Smooth muscle cell (in vitro differentiated cells): ENCODE measurements at regions not wholly inside any gene's neighbourhood (a gene's known extent, or its start where the extent isn't known, plus 50 kb on each side); places are given as distances from the start of the nearest gene placed in this dataset.

Experiments
- DNase-seq: peaks from one replicate; lab custom pipeline; 2025; ENCODE audit not compliant: unreplicated experiment; lab: John Stamatoyannopoulos, UW
- H2AFZ ChIP-seq: fragments of 200-600 bp; sonication (generic); 2 replicates; pipeline ENCODE4 v1.6.0; 2016; ENCODE audit warnings: antibody characterized with exemption, low read depth, mild to moderate bottlenecking
- H3F3A ChIP-seq: fragments of 200-600 bp; sonication (generic); 2 replicates; pipeline ENCODE4 v1.6.0; 2017; ENCODE audit warnings: antibody characterized with exemption, low read depth
- H3K27ac ChIP-seq: fragments of 200-600 bp; sonication (generic); 2 replicates; pipeline ENCODE4 v1.5.1; 2016; ENCODE audit warnings: low read depth, mild to moderate bottlenecking
- H3K27me3 ChIP-seq: fragments of 200-600 bp; sonication (generic); 2 replicates; pipeline ENCODE4 v1.6.1; 2016; ENCODE audit warnings: low read depth, mild to moderate bottlenecking
- H3K36me3 ChIP-seq: fragments of 200-600 bp; sonication (generic); 2 replicates; pipeline ENCODE4 v1.5.1; 2016; ENCODE audit warnings: low read depth
- H3K4me1 ChIP-seq: fragments of 200-600 bp; sonication (generic); 2 replicates; pipeline ENCODE4 v1.5.1; 2016; ENCODE audit warnings: low read depth
- H3K4me2 ChIP-seq: fragments of 200-600 bp; sonication (generic); 2 replicates; pipeline ENCODE4 v1.6.0; 2016; ENCODE audit warnings: mild to moderate bottlenecking
- H3K4me3 ChIP-seq: fragments of 200-600 bp; sonication (generic); 2 replicates; pipeline ENCODE4 v1.5.1; 2016; ENCODE audit warnings: mild to moderate bottlenecking
- H3K79me2 ChIP-seq: fragments of 200-600 bp; sonication (generic); 2 replicates; pipeline ENCODE4 v1.6.0; 2016; ENCODE audit warnings: low read depth, mild to moderate bottlenecking
- H3K9ac ChIP-seq: fragments of 200-600 bp; sonication (generic); 2 replicates; pipeline ENCODE4 v1.6.0; 2016; ENCODE audit warnings: low read depth
- H3K9me3 ChIP-seq: fragments of 200-600 bp; sonication (generic); replicated peaks from 2 replicates; pipeline ENCODE4 v1.5.1; 2016; ENCODE audit warnings: low read depth
- H4K20me1 ChIP-seq: fragments of 200-600 bp; sonication (generic); 2 replicates; pipeline ENCODE4 v1.6.0; 2016; ENCODE audit warnings: low read depth
- CTCF ChIP-seq: fragments of 200-600 bp; sonication (generic); IDR thresholded peaks from 2 replicates; pipeline ENCODE4 v1.5.1; 2017; ENCODE audit warnings: borderline replicate concordance, mild to moderate bottlenecking, antibody characterized with exemption; ENCODE audit not compliant: insufficient read depth, poor library complexity, severe bottlenecking
- WGBS: methylation state at CpG from one replicate; pipeline ENCODE4 v1.1.7; 2016; ENCODE audit warnings: low lambda C conversion rate; 5-methylcytosine and 5-hydroxymethylcytosine counted together

GRCh38 chr5:37988454-37989046, 148.7 kb upstream of the GDNF start:
- Histone ChIP-seq H3K9me3 (no peaks in the 10 kb centered on the region), H3K4me1 (no peaks in the 10 kb centered on the region), H3K36me3 (no peaks in the 10 kb centered on the region), H3K27me3 (no peaks in the 10 kb centered on the region), H2AFZ (no peak overlapping the region), H3K9ac (no peak overlapping the region), H3F3A (no peaks in the 10 kb centered on the region), H3K79me2 (no peaks in the 10 kb centered on the region), H4K20me1 (no peaks in the 10 kb centered on the region), H3K4me3 (no peak overlapping the region), H3K27ac (no peak overlapping the region), H3K4me2 (no peak overlapping the region)
- DNase-seq = no peak
- 92% methylated on average over 1 of the region's 1 CpG for WGBS
- TF ChIP-seq CTCF = no peak

DNA sequence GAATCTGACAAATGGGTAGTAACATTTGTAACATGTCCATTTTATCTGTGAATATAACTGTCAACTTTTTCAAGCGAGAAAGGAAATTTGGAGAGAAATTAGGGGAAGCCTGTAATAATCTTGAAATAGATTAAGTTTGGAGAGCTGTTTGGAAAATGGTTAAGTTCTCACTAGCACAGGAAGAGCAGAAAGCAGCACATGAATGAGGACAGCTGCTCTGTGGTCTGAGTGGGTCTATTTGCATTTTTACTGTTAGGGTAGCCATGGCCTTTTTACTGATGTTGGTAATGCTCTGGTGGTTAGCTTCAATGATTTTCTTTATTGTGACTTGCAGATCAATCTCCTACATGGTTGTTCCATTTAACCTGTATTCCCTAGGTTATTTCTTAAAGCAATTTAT, 144.5 kb upstream of the GDNF start:
- H3K27ac ChIP-seq = no peak overlapping the region
- no peaks in the 10 kb centered on the region for H3K4me1 ChIP-seq
- H3K27me3 ChIP-seq = no peaks in the 10 kb centered on the region
- H2AFZ ChIP-seq = no peak overlapping the region
- no peak for TF ChIP-seq CTCF
- no peak overlapping the region for H3K4me2 ChIP-seq
- no peaks in the 10 kb centered on the region for H4K20me1 ChIP-seq
- peaks cover 3% of the 10 kb centered on the region for H3K9me3 ChIP-seq
- WGBS = 81% methylated on average over 1 of the region's 1 CpG
- no peaks in the 10 kb centered on the region for H3K36me3 ChIP-seq
- H3K79me2 ChIP-seq = no peaks in the 10 kb centered on the region
- H3F3A ChIP-seq = no peaks in the 10 kb centered on the region
- no peak for DNase-seq
- no peak overlapping the region for H3K4me3 ChIP-seq
- no peak overlapping the region for H3K9ac ChIP-seq

DNA sequence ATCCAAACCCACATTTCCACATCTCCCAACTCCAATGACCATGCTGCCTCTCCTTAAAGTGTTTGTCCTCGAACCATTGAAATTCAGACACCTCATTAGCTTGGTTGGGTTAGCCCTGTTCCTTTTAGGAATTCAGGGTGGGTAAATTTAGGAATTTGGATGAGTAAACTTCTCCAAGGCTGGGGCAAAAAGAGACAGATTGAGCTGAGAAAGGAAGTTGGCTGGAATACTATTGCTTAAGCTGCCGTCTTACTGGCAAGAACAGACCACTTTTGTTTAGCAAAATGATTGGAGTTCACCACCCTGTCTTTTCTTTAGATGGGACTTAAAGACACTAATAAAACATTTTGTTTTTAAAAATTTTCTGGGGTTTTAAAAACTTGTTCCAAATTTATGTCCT, 143.6 kb upstream of the GDNF start:
- TF ChIP-seq CTCF = no peak
- 60% methylated on average over 2 of the region's 2 CpGs for WGBS
- H3K4me1 ChIP-seq = no peaks in the 10 kb centered on the region
- no peaks in the 10 kb centered on the region for H3K36me3 ChIP-seq
- H3K9ac ChIP-seq = no peak overlapping the region
- no peaks in the 10 kb centered on the region for H3F3A ChIP-seq
- no peaks in the 10 kb centered on the region for H3K27me3 ChIP-seq
- H2AFZ ChIP-seq = no peak overlapping the region
- H3K27ac ChIP-seq = no peak overlapping the region
- no peaks in the 10 kb centered on the region for H3K79me2 ChIP-seq
- DNase-seq = no peak
- H3K4me3 ChIP-seq = no peak overlapping the region
- H3K9me3 ChIP-seq = peaks cover 3% of the 10 kb centered on the region
- H3K4me2 ChIP-seq = no peak overlapping the region
- no peaks in the 10 kb centered on the region for H4K20me1 ChIP-seq

DNA sequence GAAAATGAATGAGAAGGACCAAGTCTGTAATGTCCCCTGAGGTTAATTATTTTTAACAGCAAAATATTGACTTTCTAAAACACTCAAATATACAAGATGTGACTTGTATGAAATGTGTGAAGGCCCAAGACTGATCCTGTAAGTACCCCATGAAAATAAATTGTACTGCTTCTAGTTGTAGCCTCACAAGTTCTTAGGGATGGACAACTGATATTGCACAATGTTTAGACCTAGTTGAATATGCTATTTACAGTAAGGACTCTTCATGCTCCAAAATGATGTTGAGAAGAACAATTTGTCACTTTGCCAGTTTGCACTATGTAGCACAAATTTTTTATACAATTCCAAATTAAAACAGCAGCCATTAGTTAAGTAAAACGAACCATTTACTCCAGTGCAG, 139.7 kb upstream of the GDNF start:
- H3K4me3 ChIP-seq = no peak overlapping the region
- DNase-seq = no peak
- H3K27me3 ChIP-seq = no peaks in the 10 kb centered on the region
- no peak overlapping the region for H3K9ac ChIP-seq
- H3K36me3 ChIP-seq = no peaks in the 10 kb centered on the region
- H3K4me2 ChIP-seq = no peak overlapping the region
- H3K79me2 ChIP-seq = no peaks in the 10 kb centered on the region
- no peaks in the 10 kb centered on the region for H3K4me1 ChIP-seq
- no peaks in the 10 kb centered on the region for H3F3A ChIP-seq
- no peaks in the 10 kb centered on the region for H4K20me1 ChIP-seq
- H2AFZ ChIP-seq = no peak overlapping the region
- WGBS = 83% methylated on average over 1 of the region's 1 CpG
- H3K27ac ChIP-seq = no peak overlapping the region
- peaks cover 3% of the 10 kb centered on the region for H3K9me3 ChIP-seq
- no peak for TF ChIP-seq CTCF
